SKM-1 (cell line): ENCODE measurements at regions not wholly inside any gene's neighbourhood (a gene's known extent, or its start where the extent isn't known, plus 50 kb on each side); places are given as distances from the start of the nearest gene placed in this dataset.

Experiments used
- DNase-seq: peaks from one replicate; lab custom pipeline; 2025; ENCODE audit not compliant: unreplicated experiment; lab: John Stamatoyannopoulos, UW

- no peak for DNase-seq
Measured at GRCh38 chr1:30322859-30323257, 400.5 kb downstream of the MATN1 start.

DNA sequence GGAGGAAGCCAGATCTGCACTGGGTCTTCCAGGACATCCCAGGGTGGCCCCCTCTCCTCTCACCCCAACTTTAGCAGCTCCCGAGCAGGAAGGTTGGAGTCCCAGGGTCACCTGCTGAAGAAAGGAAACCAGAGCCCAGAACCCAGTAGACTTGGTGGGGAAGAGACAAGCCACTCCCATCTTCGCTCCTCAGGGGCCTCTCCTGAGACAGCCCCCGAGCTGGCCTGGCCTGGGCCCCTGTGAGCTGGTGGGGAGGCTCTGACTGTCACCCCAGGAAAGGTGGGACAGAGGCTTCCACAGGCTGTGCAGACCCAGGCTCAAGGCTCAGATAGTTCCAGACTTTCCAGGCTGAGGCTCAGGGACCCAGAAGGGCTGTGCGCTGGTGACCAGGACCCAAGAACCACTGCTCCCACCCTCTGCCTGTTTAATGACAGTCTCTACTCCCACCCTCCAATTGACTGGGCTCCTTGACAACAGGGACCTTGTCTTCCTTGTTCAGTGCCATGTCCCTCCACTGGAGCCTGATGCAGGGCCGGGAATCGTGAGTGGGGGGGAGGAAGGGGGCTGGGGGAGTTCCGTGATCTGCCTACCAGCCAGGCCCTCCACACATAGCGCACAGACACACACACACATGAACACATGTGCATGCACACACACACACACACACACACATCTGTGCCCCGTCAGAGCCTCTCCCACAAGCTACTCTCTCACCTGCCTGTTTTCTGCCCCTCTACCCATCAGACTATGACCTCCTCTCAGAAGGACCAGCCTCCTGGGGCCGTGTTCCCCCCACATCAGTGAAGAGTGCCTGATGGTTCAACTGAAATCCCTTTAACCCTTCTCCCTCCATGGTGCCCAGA, 401.2 kb downstream of the MATN1 start:
- no peak for DNase-seq

DNA sequence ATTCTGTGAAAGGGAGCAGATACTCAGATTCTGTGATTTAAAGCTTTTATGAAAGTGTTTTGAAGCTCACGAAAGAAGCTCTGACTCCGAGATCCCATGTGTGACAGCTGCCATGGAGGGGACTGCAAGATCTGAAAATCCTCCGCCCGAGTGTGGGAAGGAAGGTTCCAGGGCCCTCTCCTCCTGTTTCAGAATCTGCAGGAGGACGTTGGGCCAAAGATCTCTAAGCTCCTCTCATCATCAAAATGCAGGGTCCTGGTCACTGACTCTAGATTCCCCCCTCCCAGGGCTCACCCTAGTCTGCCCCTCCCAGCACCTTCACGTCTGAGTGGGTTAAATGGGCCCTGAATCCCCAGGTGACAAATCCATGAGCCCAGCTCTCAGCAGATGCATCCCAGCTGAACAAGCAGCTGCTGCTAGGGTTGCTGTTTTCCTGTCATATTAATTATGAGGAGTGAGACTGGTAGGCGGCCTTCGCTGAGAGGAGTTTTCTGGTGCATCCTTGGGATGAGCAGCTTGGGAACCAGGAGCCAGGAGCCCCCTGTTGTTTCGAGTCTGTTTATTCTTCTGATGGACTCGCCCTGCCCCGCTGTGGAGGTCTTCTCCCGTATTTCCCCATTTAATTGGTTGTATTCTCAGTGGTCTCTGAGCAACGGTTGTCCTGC, 402.0 kb downstream of the MATN1 start:
- DNase-seq, result no peak

DNA sequence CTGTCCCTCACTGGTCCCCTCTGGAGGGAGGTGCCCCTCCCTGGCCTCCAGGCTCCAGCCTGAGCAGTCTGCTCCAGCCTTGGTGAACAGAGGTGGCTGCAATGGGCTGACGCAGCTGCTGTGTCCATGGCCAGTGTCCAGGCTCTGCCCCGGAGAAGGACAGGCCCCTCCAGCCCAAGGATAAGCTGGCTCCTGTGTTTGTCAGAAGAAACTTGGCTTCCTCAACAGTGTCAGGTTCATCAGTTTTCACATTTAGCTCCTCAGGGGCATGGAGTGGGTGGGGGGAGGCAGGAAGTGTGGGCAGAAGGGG, 402.8 kb downstream of the MATN1 start:
- no peak for DNase-seq

- DNase-seq, result no peak
Measured at GRCh38 chr1:30319765-30320580, 403.4 kb downstream of the MATN1 start.

DNA sequence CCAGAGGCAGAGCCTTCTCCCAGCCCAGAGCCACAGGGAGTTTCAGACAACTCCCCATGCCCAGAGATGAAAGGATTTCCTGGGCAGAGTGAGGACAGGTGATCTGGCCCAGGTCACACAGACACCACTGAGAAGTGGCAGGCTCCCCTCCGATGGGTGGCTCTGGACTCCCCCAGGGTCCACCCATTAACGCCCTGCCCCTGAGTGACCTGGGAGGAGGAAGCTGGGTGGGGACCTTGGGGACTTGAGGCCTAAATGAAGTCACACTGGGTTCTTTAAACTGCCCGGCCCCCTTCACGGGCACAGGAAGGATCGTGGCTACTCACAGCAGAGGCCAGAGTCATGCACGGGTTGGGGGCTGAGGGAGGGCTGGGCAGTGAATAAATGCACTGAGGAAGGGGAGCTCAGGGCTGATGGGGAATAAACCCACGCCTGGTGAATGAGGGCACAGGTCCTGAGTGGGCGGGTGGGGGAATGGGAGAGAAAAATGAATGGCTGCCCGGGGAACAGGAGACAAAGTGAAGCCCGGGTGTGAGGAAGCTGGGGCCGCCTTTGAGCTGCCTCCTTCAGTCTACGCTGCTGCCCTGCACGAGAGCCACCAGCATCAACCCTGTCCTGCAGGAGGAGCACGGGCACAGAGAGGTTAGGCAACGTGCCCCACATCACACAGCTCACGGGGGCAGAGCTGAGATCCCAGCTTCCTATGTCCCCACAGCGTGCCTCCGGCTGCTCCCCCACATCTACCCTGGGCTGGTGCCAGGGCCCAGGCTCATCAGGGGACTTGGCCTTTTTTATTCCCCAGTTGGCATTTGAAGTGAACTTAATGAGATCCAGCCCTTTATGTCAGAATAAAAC, 404.3 kb downstream of the MATN1 start:
- no peak for DNase-seq

GRCh38 chr1:30318413-30318812, 405.0 kb downstream of the MATN1 start:
- DNase-seq, result no peak

DNA sequence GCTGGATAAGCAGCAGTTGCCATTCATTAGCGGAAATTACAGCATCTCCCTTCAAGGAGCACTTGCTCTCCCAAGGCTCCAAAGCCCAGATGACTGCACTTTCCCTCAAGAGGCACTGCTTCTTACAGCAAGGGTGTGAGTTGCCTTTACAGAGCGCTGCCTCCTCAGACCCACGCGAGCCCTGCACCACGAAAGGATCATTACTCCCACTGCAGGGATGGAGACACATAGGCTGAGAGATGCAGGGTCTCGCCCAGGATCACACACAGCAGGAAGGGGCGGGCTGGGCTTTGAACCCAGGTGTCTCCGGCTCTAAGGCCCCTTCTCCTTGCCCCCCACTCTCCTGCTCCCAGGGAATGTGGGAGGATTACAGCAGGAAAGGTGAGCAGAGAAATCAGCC, 405.5 kb downstream of the MATN1 start:
- no peak for DNase-seq

DNA sequence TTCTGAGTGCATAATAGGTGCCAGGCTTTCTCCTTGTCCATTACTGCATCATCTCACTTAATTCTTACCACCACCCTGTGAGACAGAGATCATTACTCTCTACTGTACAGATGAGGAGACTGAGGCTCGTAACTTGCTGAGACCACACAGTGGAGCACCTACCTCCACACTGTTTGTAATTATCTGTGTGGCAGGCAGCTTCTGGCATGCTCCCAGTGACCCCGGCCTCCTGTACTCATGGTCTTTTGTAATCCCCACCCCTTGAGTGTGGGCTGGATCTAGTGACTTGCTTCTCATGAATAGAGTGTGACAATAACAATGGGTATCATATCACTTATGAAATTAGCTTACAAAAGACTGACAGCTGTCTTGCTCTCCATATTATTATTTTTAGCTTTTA, 407.3 kb downstream of the MATN1 start:
- DNase-seq, result no peak

DNA sequence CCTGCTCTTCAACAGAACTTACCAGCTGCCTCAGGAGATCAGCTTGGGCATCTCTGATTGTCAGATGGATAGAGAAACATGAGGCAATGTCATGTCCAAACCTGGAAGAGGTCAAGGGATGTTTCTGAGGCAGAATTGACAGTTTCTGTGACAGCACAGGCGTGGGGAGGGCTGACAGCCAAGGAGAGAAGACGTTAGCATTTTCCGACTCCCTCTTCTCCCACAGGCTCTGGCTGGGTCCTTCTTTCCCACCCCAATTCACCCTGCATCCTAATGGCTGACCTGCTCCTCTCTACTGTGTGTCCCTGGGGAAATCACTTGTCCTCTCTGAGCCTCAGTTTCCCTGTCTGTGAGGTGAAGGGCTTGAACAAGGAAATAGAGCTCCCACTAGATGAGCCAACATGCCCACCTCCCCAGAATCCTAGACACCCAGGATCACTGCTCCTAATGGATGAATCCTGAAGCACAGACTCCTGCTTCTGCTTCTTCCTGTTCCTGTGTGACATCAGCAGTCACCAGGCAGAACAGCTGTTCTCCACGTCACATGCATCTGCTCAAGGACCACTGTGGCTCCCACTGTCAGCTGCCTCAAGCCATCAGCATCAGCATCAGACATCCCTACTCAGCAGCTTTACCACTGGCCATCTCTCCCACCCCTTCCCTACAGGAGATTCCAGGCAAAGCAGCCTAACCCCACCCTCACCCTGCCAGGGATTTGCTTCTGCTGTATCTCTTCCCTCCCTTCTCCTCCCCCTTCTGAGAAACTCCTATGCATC, 408.0 kb downstream of the MATN1 start:
- no peak for DNase-seq

GRCh38 chr1:30314591-30314990, 408.8 kb downstream of the MATN1 start:
- DNase-seq, result no peak

DNA sequence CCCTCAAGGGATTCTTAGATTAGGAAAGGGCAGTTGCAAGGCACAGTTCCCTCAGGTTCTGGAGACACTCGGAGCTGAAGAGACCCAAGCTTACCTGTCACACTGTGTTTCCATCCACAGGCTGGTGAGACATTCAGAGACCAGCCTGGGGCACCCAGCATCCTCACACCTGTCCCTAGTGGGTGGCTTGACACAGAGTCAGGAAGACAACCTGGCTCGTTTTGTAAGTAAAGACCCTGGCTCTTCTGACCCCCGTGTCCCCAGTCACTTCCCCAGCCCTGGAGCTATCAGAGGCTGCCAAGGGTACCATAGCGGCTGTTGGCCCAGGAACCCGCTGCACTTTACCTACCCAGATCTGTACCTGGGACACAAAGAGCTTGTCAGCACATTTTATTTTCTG, 409.8 kb downstream of the MATN1 start:
- no peak for DNase-seq

GRCh38 chr1:30313176-30313575, 410.2 kb downstream of the MATN1 start:
- DNase-seq, result no peak

- no peak for DNase-seq
Measured at GRCh38 chr1:30312226-30312625, 411.2 kb downstream of the MATN1 start.

GRCh38 chr1:30311749-30312148, 411.6 kb downstream of the MATN1 start:
- no peak for DNase-seq

GRCh38 chr1:30310966-30311742, 412.2 kb downstream of the MATN1 start:
- DNase-seq, result no peak

GRCh38 chr1:30307182-30307581, 416.2 kb downstream of the MATN1 start:
- DNase-seq, result no peak

DNA sequence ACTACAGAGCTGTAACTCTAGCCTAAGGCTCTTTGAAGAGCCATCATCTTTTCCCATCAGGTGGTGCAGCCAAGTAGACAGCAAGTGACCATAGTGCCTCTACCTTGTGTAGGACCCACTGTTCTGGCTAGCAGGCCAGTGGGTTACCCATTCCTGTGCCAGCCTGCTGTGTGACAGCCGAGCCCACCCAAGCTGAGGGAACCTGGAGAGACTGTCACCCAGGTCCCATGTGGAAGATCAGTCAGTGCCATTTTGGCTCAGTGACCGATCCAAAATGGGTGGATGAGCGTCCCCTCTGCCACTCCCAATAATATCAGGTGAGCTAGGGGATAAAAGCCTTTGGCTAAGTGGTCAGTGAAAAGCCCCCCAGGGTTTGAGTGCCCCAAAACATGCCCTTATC, 417.9 kb downstream of the MATN1 start:
- DNase-seq, result no peak

DNA sequence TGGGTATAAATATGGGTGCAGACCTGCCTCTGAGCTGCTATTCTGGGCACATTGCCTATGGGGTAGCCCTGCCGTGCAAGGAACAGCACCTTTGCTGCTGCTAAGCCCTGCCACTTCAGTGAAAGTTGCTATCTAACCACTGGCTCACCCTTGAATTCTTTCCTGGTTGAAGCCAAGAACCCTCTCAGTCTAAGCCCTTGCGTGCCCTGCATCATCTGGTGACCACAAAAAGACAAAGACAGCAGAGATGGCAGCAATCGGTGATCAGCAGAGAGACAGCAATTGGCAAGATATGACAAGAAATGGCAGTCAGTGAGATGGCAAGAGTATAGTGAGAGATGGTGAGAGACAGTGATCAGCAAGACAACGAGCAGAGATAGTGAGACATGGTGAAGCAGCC, 418.3 kb downstream of the MATN1 start:
- no peak for DNase-seq
